Tibial nerve (tissue), 4 donors: ENCODE measurements at regions not wholly inside any gene's neighbourhood (a gene's known extent, or its start where the extent isn't known, plus 50 kb on each side); places are given as distances from the start of the nearest gene placed in this dataset.

ENCODE experiments used
- DNase-seq, 2 donors: peaks; one replicate each; pipeline ENCODE4 v3.0.0-alpha.2; 2019; ENCODE audit warnings: low spot score in 2 of 2
- H3K27ac ChIP-seq, 4 donors: fragments of 200-600 bp; sonication (generic) in 3 of 4; one replicate each; pipeline ENCODE4 v1.5.1; 2017 to 2019; ENCODE audit warnings: mild to moderate bottlenecking in 1 of 4
- H3K27me3 ChIP-seq, 2 donors: fragments of 200-600 bp; sonication (generic) in 1 of 2; one replicate each; pipeline versions ENCODE4 v1.5.1 to v1.6.0; 2017 to 2019
- H3K36me3 ChIP-seq, 3 donors: fragments of 200-600 bp; sonication (generic); one replicate each; pipeline ENCODE4 v1.5.1; 2018 to 2019
- H3K4me1 ChIP-seq, 4 donors: fragments of 200-600 bp; sonication (generic) in 3 of 4; one replicate each; pipeline ENCODE4 v1.5.1; 2017 to 2019
- H3K4me3 ChIP-seq, 4 donors: fragments of 200-600 bp; sonication (generic) in 3 of 4; one replicate each; pipeline ENCODE4 v1.5.1; 2017 to 2019; ENCODE audit warnings: mild to moderate bottlenecking in 1 of 4, moderate library complexity in 1 of 4
- H3K9me3 ChIP-seq, 4 donors: fragments of 200-600 bp; sonication (generic) in 3 of 4; one replicate each; pipeline ENCODE4 v1.5.1; 2017 to 2019
- CTCF ChIP-seq, 5 experiments: fragments of 200-600 bp in 3 of 5; fragments of 450-650 bp in 2 of 5; sonication (generic) in 3 of 5; IDR thresholded peaks; one replicate each; pipeline ENCODE4 v1.5.1; 2016 to 2019; ENCODE audit warnings: antibody characterized with exemption in 5 of 5, mild to moderate bottlenecking in 3 of 5, moderate library complexity in 2 of 5
- EP300 ChIP-seq, 2 donors: sonication (generic); formaldehyde crosslinking; IDR thresholded peaks; one replicate each; pipeline ENCODE4 v1.6.1; 2017; ENCODE audit warnings: antibody characterized with exemption in 2 of 2, mild to moderate bottlenecking in 1 of 2
- POLR2A ChIP-seq, 2 donors: fragments of 450-650 bp; IDR thresholded peaks; one replicate each; pipeline ENCODE4 v1.6.1; 2017; ENCODE audit warnings: antibody characterized with exemption in 2 of 2, mild to moderate bottlenecking in 2 of 2, moderate library complexity in 2 of 2
- WGBS, 2 donors: methylation state at CpG; one replicate each; pipeline ENCODE4 v1.1.5; 2018; 5-methylcytosine and 5-hydroxymethylcytosine counted together

- no peak for DNase-seq
- peaks cover 0 to 14% (median 0%) of the 10 kb centered on the region in 4 donors for H3K4me1 ChIP-seq
- 8 to 22% methylated on average over 1 of the region's 1 CpG for WGBS, 2 donors
- H3K36me3 ChIP-seq = no peaks in the 10 kb centered on the region
- no peak overlapping the region for H3K4me3 ChIP-seq
- no peaks in the 10 kb centered on the region for H3K27me3 ChIP-seq
- no peak overlapping the region for H3K27ac ChIP-seq
- no peaks in the 10 kb centered on the region for H3K9me3 ChIP-seq
- TF ChIP-seq CTCF (IDR thresholded peaks at IDR 0.05) (no peak), EP300 (IDR thresholded peaks at IDR 0.05) (no peak), POLR2A (IDR thresholded peaks at IDR 0.05) (no peak)
Observed at GRCh38 chr1:81430236-81430938, 370.3 kb upstream of the ADGRL2 start.

GRCh38 chr1:81428998-81429397 is 371.7 kb upstream of the ADGRL2 start:
- Histone ChIP-seq H3K9me3 (no peaks in the 10 kb centered on the region), H3K4me1 (peaks cover 0 to 14% (median 0%) of the 10 kb centered on the region in 4 donors), H3K4me3 (no peak overlapping the region), H3K27ac (no peak overlapping the region), H3K36me3 (no peaks in the 10 kb centered on the region), H3K27me3 (no peaks in the 10 kb centered on the region)
- DNase-seq = no peak
- WGBS, 2 donors = 91 to 98% methylated on average over 1 of the region's 1 CpG
- TF ChIP-seq EP300 (IDR thresholded peaks at IDR 0.05) = no peak
- no peak for TF ChIP-seq POLR2A (IDR thresholded peaks at IDR 0.05)
- TF ChIP-seq CTCF (IDR thresholded peaks at IDR 0.05) = no peak

GRCh38 chr1:81424816-81425215 is 375.9 kb upstream of the ADGRL2 start:
- Histone ChIP-seq H3K27ac (no peak overlapping the region), H3K36me3 (no peaks in the 10 kb centered on the region), H3K27me3 (no peaks in the 10 kb centered on the region), H3K9me3 (no peaks in the 10 kb centered on the region), H3K4me1 (no peaks in the 10 kb centered on the region), H3K4me3 (no peak overlapping the region)
- no peak for DNase-seq
- TF ChIP-seq POLR2A (IDR thresholded peaks at IDR 0.05) = no peak
- no peak for TF ChIP-seq EP300 (IDR thresholded peaks at IDR 0.05)
- no peak for TF ChIP-seq CTCF (IDR thresholded peaks at IDR 0.05)
- WGBS, 2 donors = 86 to 95% methylated on average over 2 of the region's 2 CpGs

GRCh38 chr1:81424061-81424460 is 376.7 kb upstream of the ADGRL2 start:
- H3K4me3 ChIP-seq = no peak overlapping the region
- no peaks in the 10 kb centered on the region for H3K9me3 ChIP-seq
- 33 to 40% methylated on average over 5 of the region's 5 CpGs for WGBS, 2 donors
- TF ChIP-seq CTCF (IDR thresholded peaks at IDR 0.05) (no peak), EP300 (IDR thresholded peaks at IDR 0.05) (no peak), POLR2A (IDR thresholded peaks at IDR 0.05) (no peak)
- no peaks in the 10 kb centered on the region for H3K27me3 ChIP-seq
- DNase-seq = no peak
- no peaks in the 10 kb centered on the region for H3K36me3 ChIP-seq
- H3K4me1 ChIP-seq = no peaks in the 10 kb centered on the region
- no peak overlapping the region for H3K27ac ChIP-seq

GRCh38 chr1:81420760-81421159 is 380.0 kb upstream of the ADGRL2 start:
- TF ChIP-seq CTCF (IDR thresholded peaks at IDR 0.05) (no peak), EP300 (IDR thresholded peaks at IDR 0.05) (no peak), POLR2A (IDR thresholded peaks at IDR 0.05) (no peak)
- no peak overlapping the region for H3K27ac ChIP-seq
- 50 to 53% methylated on average over 2 of the region's 2 CpGs for WGBS, 2 donors
- H3K4me1 ChIP-seq = no peaks in the 10 kb centered on the region
- DNase-seq = no peak
- H3K27me3 ChIP-seq = no peaks in the 10 kb centered on the region
- no peaks in the 10 kb centered on the region for H3K36me3 ChIP-seq
- no peak overlapping the region for H3K4me3 ChIP-seq
- no peaks in the 10 kb centered on the region for H3K9me3 ChIP-seq
